Endodermal cell (in vitro differentiated cells): ENCODE measurements at regions not wholly inside any gene's neighbourhood (a gene's known extent, or its start where the extent isn't known, plus 50 kb on each side); places are given as distances from the start of the nearest gene placed in this dataset.

ENCODE experiments used
- DNase-seq: peaks from one replicate; pipeline ENCODE4 v3.0.0-alpha.2; 2017
- H3K27ac ChIP-seq: 2 replicates; pipeline ENCODE4 v1.5.1; 2013; ENCODE audit warnings: mild to moderate bottlenecking, low read depth, low read length, moderate library complexity
- H3K27me3 ChIP-seq: 2 replicates; pipeline ENCODE4 v1.6.1; 2013; ENCODE audit warnings: mild to moderate bottlenecking, low read length, moderate library complexity; ENCODE audit not compliant: insufficient read depth, control insufficient read depth, poor library complexity, severe bottlenecking
- H3K36me3 ChIP-seq: 2 replicates; pipeline ENCODE4 v1.7.0; 2013; ENCODE audit warnings: mild to moderate bottlenecking, low read length, moderate library complexity; ENCODE audit not compliant: control insufficient read depth, insufficient read depth
- H3K4me1 ChIP-seq: one replicate; pipeline ENCODE4 v1.7.0; 2013; ENCODE audit warnings: low read length; ENCODE audit not compliant: control insufficient read depth, insufficient read depth
- H3K4me3 ChIP-seq: 2 replicates; pipeline ENCODE4 v1.5.1; 2013; ENCODE audit warnings: mild to moderate bottlenecking, low read length, moderate library complexity
- H3K9ac ChIP-seq: 2 replicates; pipeline ENCODE4 v1.6.1; 2013; ENCODE audit warnings: mild to moderate bottlenecking, low read length, moderate library complexity; ENCODE audit not compliant: poor library complexity, severe bottlenecking; ENCODE audit errors: extremely low read depth
- H3K9me3 ChIP-seq: 2 replicates; pipeline ENCODE4 v1.6.1; 2013; ENCODE audit warnings: mild to moderate bottlenecking, low read length, moderate library complexity; ENCODE audit not compliant: control insufficient read depth
- H3K27ac Mint-ChIP-seq: 2 replicates; pipeline ENCODE4 v1.8.0; 2020; ENCODE audit warnings: mixed read lengths
- H3K27me3 Mint-ChIP-seq: 2 replicates; pipeline ENCODE4 v1.8.0; 2021; ENCODE audit warnings: mild to moderate bottlenecking, mixed read lengths; ENCODE audit not compliant: insufficient read depth
- H3K36me3 Mint-ChIP-seq: 2 replicates; pipeline ENCODE4 v1.8.0; 2020; ENCODE audit warnings: low read depth, mixed read lengths
- H3K4me1 Mint-ChIP-seq: 2 replicates; pipeline ENCODE4 v1.8.0; 2020; ENCODE audit warnings: mixed read lengths
- H3K4me3 Mint-ChIP-seq: 2 replicates; pipeline ENCODE4 v1.8.0; 2020; ENCODE audit warnings: mild to moderate bottlenecking, moderate library complexity, mixed read lengths
- H3K9me3 Mint-ChIP-seq: 2 replicates; pipeline ENCODE4 v1.8.0; 2020; ENCODE audit warnings: mild to moderate bottlenecking, mixed read lengths
- CTCF ChIP-seq: fragments of 200-600 bp; sonication (generic); conservative IDR thresholded peaks from 2 replicates; pipeline ENCODE4 v1.5.0; 2021; ENCODE audit warnings: antibody characterized with exemption, mild to moderate bottlenecking
- whole genome bisulfite sequencing, 2 experiments: methylation state at CpG; one replicate each; pipeline versions ENCODE4 v1.1.5 to v1.1.7; 2013; ENCODE audit warnings: missing lambda C conversion rate in 2 of 2, mixed read lengths in 1 of 2; ENCODE audit not compliant: insufficient coverage in 1 of 2, insufficient read length in 1 of 2; 5-methylcytosine and 5-hydroxymethylcytosine counted together

- Mint-ChIP-seq H3K27me3 (peaks cover 64% of the 10 kb centered on the region), H3K27ac (no peak overlapping the region), H3K4me1 (peaks cover 24% of the 10 kb centered on the region), H3K36me3 (no peaks in the 10 kb centered on the region), H3K4me3 (no peak overlapping the region), H3K9me3 (no peaks in the 10 kb centered on the region)
- H3K27me3 ChIP-seq = peaks cover 61% of the 10 kb centered on the region
- H3K4me1 ChIP-seq = no peaks in the 10 kb centered on the region
- no peak for TF ChIP-seq CTCF
- WGBS, 2 experiments = 83% methylated on average over 1 of the region's 1 CpG; no CpG with 5 or more reads in 1 of the 2 experiments
- no peak overlapping the region for H3K27ac ChIP-seq
- no peak overlapping the region for H3K9ac ChIP-seq
- H3K9me3 ChIP-seq = no peaks in the 10 kb centered on the region
- no peak overlapping the region for H3K4me3 ChIP-seq
- no peaks in the 10 kb centered on the region for H3K36me3 ChIP-seq
- no peak for DNase-seq
These were observed 62.2 kb upstream of the ZDHHC17 start for GRCh38 chr12:76701690-76702089.

- Mint-ChIP-seq H3K4me1 (peaks cover 23% of the 10 kb centered on the region), H3K27me3 (peaks cover 64% of the 10 kb centered on the region), H3K36me3 (no peaks in the 10 kb centered on the region), H3K27ac (no peak overlapping the region), H3K4me3 (no peak overlapping the region), H3K9me3 (no peaks in the 10 kb centered on the region)
- 77 to 97% methylated on average over 3 of the region's 4 CpGs for WGBS, 2 experiments
- Histone ChIP-seq H3K9ac (no peak overlapping the region), H3K4me3 (no peak overlapping the region), H3K4me1 (no peaks in the 10 kb centered on the region), H3K27me3 (peaks cover 66% of the 10 kb centered on the region), H3K27ac (no peak overlapping the region), H3K9me3 (no peaks in the 10 kb centered on the region), H3K36me3 (no peaks in the 10 kb centered on the region)
- DNase-seq = no peak
- no peak for TF ChIP-seq CTCF
These were observed 61.0 kb upstream of the ZDHHC17 start for GRCh38 chr12:76702946-76703345.

GRCh38 chr12:76704693-76705092 is 59.2 kb upstream of the ZDHHC17 start:
- Histone ChIP-seq H3K27ac (no peak overlapping the region), H3K4me1 (no peaks in the 10 kb centered on the region), H3K36me3 (no peaks in the 10 kb centered on the region), H3K9me3 (no peaks in the 10 kb centered on the region), H3K4me3 (no peak overlapping the region), H3K27me3 (peaks cover 65% of the 10 kb centered on the region), H3K9ac (no peak overlapping the region)
- TF ChIP-seq CTCF = no peak
- Mint-ChIP-seq H3K4me1 (peaks cover 16% of the 10 kb centered on the region), H3K27me3 (peaks cover 59% of the 10 kb centered on the region), H3K27ac (no peak overlapping the region), H3K4me3 (no peak overlapping the region), H3K9me3 (no peaks in the 10 kb centered on the region), H3K36me3 (no peaks in the 10 kb centered on the region)
- no peak for DNase-seq
- 64 to 70% methylated on average over 2 of the region's 2 CpGs for WGBS, 2 experiments
